ENCODE measurements at regions not wholly inside any gene's neighbourhood (a gene's known extent, or its start where the extent isn't known, plus 50 kb on each side); places are given as distances from the start of the nearest gene placed in this dataset.
"Not testable (repeated sequence)": the region's sequence is repeated elsewhere in the genome, so short reads cannot be mapped to it uniquely, and the experiment has no call there.

DNA sequence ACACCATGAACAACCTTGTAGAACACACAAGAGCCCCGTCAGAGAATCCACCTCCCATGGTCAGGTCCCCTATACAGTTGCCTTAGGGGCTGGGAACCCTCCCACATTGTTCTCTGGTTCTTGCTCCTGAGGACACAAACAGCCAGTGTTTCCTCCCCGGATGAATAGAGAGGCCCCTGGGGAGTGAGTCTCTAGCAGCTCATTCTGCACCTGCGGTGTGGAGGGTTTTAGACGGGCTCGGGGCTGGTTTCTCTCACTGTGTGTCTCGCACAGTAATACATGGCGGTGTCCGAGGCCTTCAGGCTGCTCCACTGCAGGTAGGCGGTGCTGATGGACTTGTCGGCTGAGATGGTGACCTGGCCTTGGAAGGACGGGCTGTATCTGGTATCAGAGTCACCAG is 1052.1 kb downstream of the TMEM121 start:
- no peak overlapping the region for H3K4me3 ChIP-seq
- no peaks in the 10 kb centered on the region for H3K27me3 ChIP-seq
- TF ChIP-seq, protein P1, sequence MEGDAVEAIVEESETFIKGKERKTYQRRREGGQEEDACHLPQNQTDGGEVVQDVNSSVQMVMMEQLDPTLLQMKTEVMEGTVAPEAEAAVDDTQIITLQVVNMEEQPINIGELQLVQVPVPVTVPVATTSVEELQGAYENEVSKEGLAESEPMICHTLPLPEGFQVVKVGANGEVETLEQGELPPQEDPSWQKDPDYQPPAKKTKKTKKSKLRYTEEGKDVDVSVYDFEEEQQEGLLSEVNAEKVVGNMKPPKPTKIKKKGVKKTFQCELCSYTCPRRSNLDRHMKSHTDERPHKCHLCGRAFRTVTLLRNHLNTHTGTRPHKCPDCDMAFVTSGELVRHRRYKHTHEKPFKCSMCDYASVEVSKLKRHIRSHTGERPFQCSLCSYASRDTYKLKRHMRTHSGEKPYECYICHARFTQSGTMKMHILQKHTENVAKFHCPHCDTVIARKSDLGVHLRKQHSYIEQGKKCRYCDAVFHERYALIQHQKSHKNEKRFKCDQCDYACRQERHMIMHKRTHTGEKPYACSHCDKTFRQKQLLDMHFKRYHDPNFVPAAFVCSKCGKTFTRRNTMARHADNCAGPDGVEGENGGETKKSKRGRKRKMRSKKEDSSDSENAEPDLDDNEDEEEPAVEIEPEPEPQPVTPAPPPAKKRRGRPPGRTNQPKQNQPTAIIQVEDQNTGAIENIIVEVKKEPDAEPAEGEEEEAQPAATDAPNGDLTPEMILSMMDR (IDR thresholded peaks at IDR 0.05): no peak
- H3K9me3 ChIP-seq: no peaks in the 10 kb centered on the region
- H3K36me3 ChIP-seq: no peaks in the 10 kb centered on the region
- no peak for DNase-seq
- no peak overlapping the region for H3K27ac ChIP-seq
- H3K4me1 ChIP-seq: no peaks in the 10 kb centered on the region
- intact Hi-C loops (cut with DNase I; ENCODE audit: low total_unique reads): no loop called here

DNA sequence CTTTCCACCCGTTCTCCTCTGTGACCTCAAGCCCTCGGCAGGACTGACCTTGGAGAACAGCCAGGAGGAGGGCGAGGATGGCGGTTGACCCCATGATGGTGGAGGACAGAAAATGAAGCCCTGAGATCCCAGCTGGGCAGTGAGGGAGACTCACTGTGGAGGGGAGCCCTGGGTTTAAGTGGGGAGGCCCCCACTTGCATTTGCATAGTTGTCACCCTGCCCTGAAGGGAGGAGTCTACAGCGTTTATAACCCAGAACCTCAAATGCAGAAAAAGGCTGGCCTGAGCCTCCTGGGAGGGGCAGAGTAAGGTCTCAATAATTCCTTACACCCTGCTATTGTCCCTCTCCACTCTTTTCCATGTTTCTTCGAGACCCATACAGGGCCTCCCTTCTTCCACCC is 1052.7 kb downstream of the TMEM121 start:
- H3K27ac ChIP-seq: no peak overlapping the region
- intact Hi-C loops (cut with DNase I; ENCODE audit: low total_unique reads): no loop called here
- no peaks in the 10 kb centered on the region for H3K36me3 ChIP-seq
- H3K4me3 ChIP-seq: no peak overlapping the region
- H3K27me3 ChIP-seq: no peaks in the 10 kb centered on the region
- H3K4me1 ChIP-seq: no peaks in the 10 kb centered on the region
- H3K9me3 ChIP-seq: no peaks in the 10 kb centered on the region
- DNase-seq: no peak
- TF ChIP-seq, protein P1 (IDR thresholded peaks at IDR 0.05): no peak

- TF ChIP-seq, protein P1 (IDR thresholded peaks at IDR 0.05): no peak
- no peak for DNase-seq
Measured at GRCh38 chr14:106585692-106586091, 1059.3 kb downstream of the TMEM121 start.

DNA sequence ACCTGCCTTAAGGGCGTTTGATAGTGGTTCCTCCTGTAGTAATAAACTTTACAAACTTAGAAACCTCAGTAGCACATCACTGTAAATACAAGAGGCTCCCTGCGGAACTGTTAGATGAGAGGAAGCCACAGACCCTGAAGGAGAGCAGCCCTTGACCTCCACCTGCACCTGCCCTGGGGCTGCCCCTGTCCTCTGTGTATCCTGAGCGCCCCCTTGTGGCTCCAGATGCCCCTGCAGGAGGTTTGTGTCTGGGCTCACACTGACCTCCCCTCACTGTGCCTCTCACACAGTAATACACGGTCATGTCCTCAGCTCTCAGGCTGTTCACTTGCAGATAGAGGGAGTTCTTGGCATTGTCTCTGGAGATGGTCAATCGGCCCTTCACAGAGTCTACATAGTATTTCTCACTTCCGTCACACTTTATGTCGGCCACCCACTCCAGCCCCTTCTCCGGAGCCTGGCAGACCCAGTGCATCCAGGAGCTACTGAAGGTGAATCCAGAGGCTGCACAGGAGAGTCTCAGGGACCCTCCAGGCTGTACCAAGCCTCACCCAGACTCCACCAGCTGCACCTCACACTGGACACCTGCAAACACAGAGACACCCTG is 1059.8 kb downstream of the TMEM121 start:
- H3K9me3 ChIP-seq: no peaks in the 10 kb centered on the region
- intact Hi-C loops (cut with DNase I; ENCODE audit: low total_unique reads): no loop called here
- H3K36me3 ChIP-seq: no peaks in the 10 kb centered on the region
- H3K27ac ChIP-seq: no peak overlapping the region
- H3K4me1 ChIP-seq: no peaks in the 10 kb centered on the region
- H3K4me3 ChIP-seq: no peak overlapping the region
- peaks cover 0 to 9% of the 10 kb centered on the region in 2 donors for H3K27me3 ChIP-seq
- no peak for DNase-seq
- TF ChIP-seq, protein P1 (IDR thresholded peaks at IDR 0.05): no peak

More at GRCh38 chr14:106585692-106586091, 1059.3 kb downstream of the TMEM121 start:
- Histone ChIP-seq H3K27me3 (peaks cover 0 to 9% of the 10 kb centered on the region in 2 donors), H3K36me3 (no peaks in the 10 kb centered on the region), H3K9me3 (no peaks in the 10 kb centered on the region), H3K4me1 (no peaks in the 10 kb centered on the region), H3K4me3 (no peak overlapping the region), H3K27ac (no peak overlapping the region)
- intact Hi-C loops (cut with DNase I; ENCODE audit: low total_unique reads): no loop called here

DNA sequence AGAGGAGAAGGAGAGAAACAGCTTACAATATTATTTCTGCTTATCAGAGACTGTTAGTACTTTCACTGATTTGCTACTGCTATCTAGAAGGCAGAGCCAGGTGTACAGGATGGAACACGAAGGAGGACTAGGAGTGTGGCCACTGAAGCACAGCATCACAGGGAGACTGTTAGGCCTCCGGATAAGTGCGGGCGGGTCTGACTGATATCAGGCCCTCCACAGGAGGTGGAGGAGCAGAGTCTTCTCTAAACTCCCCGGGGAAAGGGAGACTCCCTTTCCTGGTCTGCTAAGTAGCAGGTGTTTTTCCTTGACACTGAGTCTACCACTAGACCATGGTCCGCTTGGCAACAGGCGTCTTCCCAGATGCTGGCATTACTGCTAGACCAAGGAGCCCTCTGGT is 1065.2 kb downstream of the TMEM121 start:
- H3K9me3 ChIP-seq; intact Hi-C loops (cut with DNase I; ENCODE audit: low total_unique reads); H3K27me3 ChIP-seq; H3K4me1 ChIP-seq; DNase-seq; H3K4me3 ChIP-seq; H3K36me3 ChIP-seq; H3K27ac ChIP-seq: not testable (repeated sequence)

- DNase-seq; H3K27ac ChIP-seq; H3K27me3 ChIP-seq; H3K4me3 ChIP-seq; H3K4me1 ChIP-seq; H3K36me3 ChIP-seq; H3K9me3 ChIP-seq; intact Hi-C loops (cut with DNase I; ENCODE audit: low total_unique reads): not testable (repeated sequence)
Measured at GRCh38 chr14:106592115-106592852, 1065.9 kb downstream of the TMEM121 start.

Measured in tibial artery (tissue), 4 donors.